G401.6 (cell line): ENCODE measurements at regions not wholly inside any gene's neighbourhood (a gene's known extent, or its start where the extent isn't known, plus 50 kb on each side); places are given as distances from the start of the nearest gene placed in this dataset.

Experiments
- FAIRE-seq: peaks from 2 replicates; lab custom pipeline; 2012; peaks lifted over from hg19 to GRCh38; lab: Jason Lieb, UNC

DNA sequence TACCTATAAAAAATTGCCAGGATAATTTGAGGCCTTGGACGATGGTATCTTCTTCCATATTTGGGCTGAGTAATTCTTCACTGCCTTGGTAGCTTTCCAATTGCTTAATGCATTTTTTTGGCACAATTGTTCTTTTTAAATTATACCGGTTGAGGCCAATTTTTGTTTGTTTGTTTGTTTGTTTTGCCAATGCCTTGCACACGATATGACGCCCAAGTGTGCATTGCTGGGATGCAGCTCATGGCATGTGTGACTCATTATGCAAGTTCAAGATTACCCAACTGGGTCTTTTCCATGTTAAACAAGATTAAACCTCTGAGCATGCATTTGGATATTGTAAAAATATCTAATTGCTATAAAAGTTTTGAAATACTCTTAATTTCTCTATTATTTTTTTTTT is 71.1 kb upstream of the KCNIP4 start:
- no peak for FAIRE-seq

DNA sequence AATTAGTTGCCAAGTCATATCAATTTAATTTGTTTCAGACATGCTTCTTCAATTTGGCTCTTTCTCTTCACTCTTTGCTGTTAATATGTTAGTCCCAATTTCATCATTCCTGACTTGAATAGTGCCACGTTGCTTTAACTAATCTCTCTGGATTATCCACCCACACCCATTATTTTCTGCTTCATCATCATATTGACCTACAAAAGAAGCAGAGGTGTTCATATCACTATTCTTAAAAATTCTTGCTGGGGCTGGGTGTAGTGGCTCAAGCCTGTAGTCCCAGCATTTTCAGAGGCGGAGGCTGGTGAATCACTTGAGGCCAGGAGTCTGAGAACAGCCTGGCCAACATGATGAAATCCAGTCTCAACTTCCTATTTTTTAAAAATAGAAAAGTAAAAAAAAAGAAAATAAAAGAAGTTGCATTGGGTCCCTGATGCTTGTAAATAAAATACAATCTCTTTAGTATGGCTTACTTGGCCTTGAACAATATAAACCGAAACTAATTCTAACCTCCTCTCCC is 65.7 kb upstream of the KCNIP4 start:
- FAIRE-seq: no peak

DNA sequence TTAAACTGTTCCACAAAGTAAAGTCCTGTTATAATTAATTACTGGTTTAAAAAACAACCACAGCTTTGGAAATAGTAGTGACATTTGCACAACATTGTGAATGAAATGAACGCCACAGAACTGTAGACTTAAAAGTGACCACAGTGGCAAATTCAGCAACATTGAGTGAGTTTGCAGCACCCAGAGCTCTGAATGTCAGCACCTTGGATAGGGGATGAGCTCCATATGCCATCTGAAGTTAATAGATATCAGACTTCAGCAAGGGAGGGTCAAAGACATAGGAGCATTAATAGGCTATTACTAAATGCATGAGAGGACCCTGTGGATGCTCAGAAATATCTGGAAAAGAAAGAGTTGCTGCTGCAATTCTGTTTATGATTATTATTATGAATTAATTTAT is 55.3 kb upstream of the KCNIP4 start:
- FAIRE-seq: no peak
